HCT116 (cell line): ENCODE measurements at regions not wholly inside any gene's neighbourhood (a gene's known extent, or its start where the extent isn't known, plus 50 kb on each side); places are given as distances from the start of the nearest gene placed in this dataset.

Source experiments
- ATAC-seq: fragments of 200-7000 bp; cut with Tn5 transposase; 2 replicates; pipeline ENCODE4 v1.9.1; 2020; ENCODE audit warnings: mild to moderate bottlenecking, moderate library complexity
- BruUV-seq: library from RNA; stranded (reverse); fragments of 400-500 nt; replicated peaks from 2 replicates; lab custom pipeline; 2021; lab: Mats Ljungman, UMichigan
- CTCF ChIA-PET: fragments of 300-600 bp; sonication (Branson Sonifier 250); formaldehyde crosslinking; loops from one replicate; lab custom pipeline; 2021; ENCODE audit warnings: antibody characterized with exemption; lab: Charles Lee
- POLR2A ChIA-PET: fragments of 300-600, 350-600 bp; sonication (Branson Sonifier 250); formaldehyde crosslinking; loops from one replicate; lab custom pipeline; 2021; ENCODE audit warnings: antibody characterized with exemption; lab: Charles Lee
- RAD21 ChIA-PET, 2 experiments: fragments of 300-600 bp; sonication (Branson Sonifier 250); formaldehyde crosslinking; loops; one replicate each; lab custom pipeline; 2023; ENCODE audit warnings: low total read pairs in 2 of 2; ENCODE audit not compliant: uncharacterized antibody in 2 of 2, unreplicated experiment in 2 of 2, low non-redundant PET in 1 of 2; lab: Charles Lee
- DNase-seq: peaks from one replicate; pipeline ENCODE4 v3.0.0-alpha.2; 2010; ENCODE audit warnings: low read depth, low spot score
- H2AFZ ChIP-seq: fragments of 200-600 bp; shearing (Covaris generic), sonication (generic); 2 replicates; pipeline ENCODE4 v1.6.1; 2017; ENCODE audit warnings: low read depth, mixed run types, mixed read lengths, antibody characterized with exemption, low read length; ENCODE audit not compliant: poor library complexity, severe bottlenecking
- H3K27ac ChIP-seq: 2 replicates; pipeline ENCODE4 v1.5.1; 2012; ENCODE audit warnings: low read depth, low read length
- H3K27me3 ChIP-seq: fragments of 200-600 bp; sonication (generic); 2 replicates; pipeline ENCODE4 v1.6.1; 2016; ENCODE audit warnings: mixed run types, low read length, mixed read lengths; ENCODE audit not compliant: insufficient read depth
- H3K36me3 ChIP-seq, 2 experiments: fragments of 200-500 bp in 1 of 2; fragments of 200-600 bp in 1 of 2; sonication (Bioruptor generic) in 1 of 2; sonication (generic) in 1 of 2; 2 replicates each; pipeline versions ENCODE4 v1.5.1 to v1.6.1; 2014 to 2016; ENCODE audit warnings: low read length in 2 of 2, inconsistent platforms in 1 of 2, mixed read lengths in 1 of 2, mixed run types in 1 of 2; ENCODE audit not compliant: insufficient read depth in 2 of 2, control insufficient read depth in 1 of 2
- H3K4me1 ChIP-seq, 2 experiments: fragments of 200-600 bp in 1 of 2; sonication (generic) in 1 of 2; 2 replicates each; pipeline versions ENCODE4 v1.5.1 to v1.6.1; 2012 to 2017; ENCODE audit warnings: low read length in 2 of 2, inconsistent platforms in 1 of 2, mild to moderate bottlenecking in 1 of 2, mixed read lengths in 1 of 2, mixed run types in 1 of 2, moderate library complexity in 1 of 2; ENCODE audit not compliant: insufficient read depth in 2 of 2, control insufficient read depth in 1 of 2
- H3K4me2 ChIP-seq: fragments of 200-600 bp; sonication (generic); 2 replicates; pipeline ENCODE4 v1.6.1; 2017; ENCODE audit warnings: mixed run types, low read length, mixed read lengths
- H3K4me3 ChIP-seq, 2 experiments: fragments of 200-600 bp in 1 of 2; sonication (generic) in 1 of 2; replicated peaks in 1 of 2; 2 replicates each; pipeline ENCODE4 v1.5.1; 2011 to 2016; ENCODE audit warnings: low read length in 2 of 2, control low read depth in 1 of 2, low read depth in 1 of 2, mild to moderate bottlenecking in 1 of 2, mixed read lengths in 1 of 2, mixed run types in 1 of 2
- H3K79me2 ChIP-seq: fragments of 200-600 bp; sonication (generic); 2 replicates; pipeline ENCODE4 v1.6.1; 2017; ENCODE audit warnings: mild to moderate bottlenecking, mixed run types, low read length, moderate library complexity, mixed read lengths; ENCODE audit not compliant: insufficient read depth
- H3K9ac ChIP-seq: fragments of 200-600 bp; sonication (generic); 2 replicates; pipeline ENCODE4 v1.6.1; 2016; ENCODE audit warnings: low read length, mixed read lengths
- H3K9me2 ChIP-seq: fragments of 200-600 bp; sonication (generic), shearing (Covaris generic); 2 replicates; pipeline ENCODE4 v1.6.1; 2017; ENCODE audit warnings: mixed run types, mild to moderate bottlenecking, moderate library complexity; ENCODE audit not compliant: insufficient read depth
- H3K9me3 ChIP-seq, 2 experiments: fragments of 200-500 bp in 1 of 2; fragments of 200-600 bp in 1 of 2; sonication (Bioruptor generic) in 1 of 2; sonication (generic) in 1 of 2; 2 replicates each; pipeline ENCODE4 v1.6.1; 2014 to 2017; ENCODE audit warnings: low read length in 2 of 2, mixed read lengths in 2 of 2, inconsistent platforms in 1 of 2, low read depth in 1 of 2, mild to moderate bottlenecking in 1 of 2, mixed run types in 1 of 2, moderate library complexity in 1 of 2; ENCODE audit not compliant: control insufficient read depth in 1 of 2, insufficient read depth in 1 of 2
- H4K20me1 ChIP-seq: fragments of 200-600 bp; sonication (generic), shearing (Covaris generic); 2 replicates; pipeline ENCODE4 v1.6.1; 2017; ENCODE audit warnings: mixed run types, mild to moderate bottlenecking, moderate library complexity; ENCODE audit not compliant: insufficient read depth
- ATF3 ChIP-seq: IDR thresholded peaks from 2 replicates; pipeline ENCODE4 v1.6.1; 2012
- ELF1 ChIP-seq: IDR thresholded peaks from 2 replicates; pipeline ENCODE4 v1.6.1; 2012; ENCODE audit warnings: low read depth, borderline replicate concordance
- EZH2 ChIP-seq: fragments of 200-600 bp; sonication (generic); IDR thresholded peaks from 2 replicates; pipeline ENCODE4 v1.6.1; 2017; ENCODE audit warnings: antibody characterized with exemption, mixed run types
- JUND ChIP-seq: IDR thresholded peaks from 2 replicates; pipeline ENCODE4 v1.6.1; 2012
- MAX ChIP-seq: IDR thresholded peaks from 2 replicates; pipeline ENCODE4 v1.6.1; 2012
- POLR2A ChIP-seq: IDR thresholded peaks from 2 replicates; pipeline ENCODE4 v1.7.0; 2011; ENCODE audit warnings: borderline replicate concordance; ENCODE audit not compliant: insufficient read depth, insufficient read length; ENCODE audit errors: extremely low read depth
- POLR2AphosphoS5 ChIP-seq: IDR thresholded peaks from 2 replicates; pipeline ENCODE4 v1.6.1; 2011; ENCODE audit warnings: mild to moderate bottlenecking, low read depth, low read length, moderate library complexity
- RAD21 ChIP-seq: IDR thresholded peaks from 2 replicates; pipeline ENCODE4 v1.6.1; 2012; ENCODE audit warnings: low read depth, mild to moderate bottlenecking
- REST ChIP-seq: IDR thresholded peaks from 2 replicates; pipeline ENCODE4 v1.6.1; 2012; ENCODE audit warnings: low read depth
- SP1 ChIP-seq: IDR thresholded peaks from 2 replicates; pipeline ENCODE4 v1.6.1; 2012; ENCODE audit warnings: low read depth
- YY1 ChIP-seq: IDR thresholded peaks from 2 replicates; pipeline ENCODE4 v1.6.1; 2011; ENCODE audit warnings: low read length, low read depth, moderate library complexity, mild to moderate bottlenecking; ENCODE audit not compliant: insufficient replicate concordance; ENCODE audit errors: extremely low read depth
- ZFX ChIP-seq: fragments of 450-650 bp; IDR thresholded peaks from 2 replicates; pipeline ENCODE4 v1.6.1; 2017
- intact Hi-C: fragments of 100-400 bp; cut with micrococcal nuclease; formaldehyde crosslinking; loops from 2 replicates; pipeline ENCODE4 v1.10.0; 2022

- TF ChIP-seq ZFX (no peak), REST (no peak), POLR2AphosphoS5 (no peak)
- TF ChIP-seq, all 23 proteins: peak for 0
Observed at GRCh38 chr5:60503771-60504170, 196.2 kb downstream of the DEPDC1B start (continued).

GRCh38 chr5:60497706-60498500, 202.1 kb downstream of the DEPDC1B start:
- H3K9me2 ChIP-seq, result no peaks in the 10 kb centered on the region
- H2AFZ ChIP-seq, result no peak overlapping the region
- peaks cover 26% of the 10 kb centered on the region for H3K27me3 ChIP-seq
- DNase-seq, result no peak
- no peak for TF ChIP-seq POLR2A
- no peak for TF ChIP-seq ATF3
- TF ChIP-seq MAX, result no peak
- TF ChIP-seq JUND, result no peak
- no peak for TF ChIP-seq EZH2
- TF ChIP-seq ELF1, result no peak
- no peak for TF ChIP-seq POLR2AphosphoS5
- TF ChIP-seq RAD21, result no peak
- no peak for TF ChIP-seq SP1
- no peak for TF ChIP-seq YY1
- TF ChIP-seq, all 23 proteins: peak for 0
- Histone ChIP-seq H3K4me3 (no peak overlapping the region), H3K9ac (no peak overlapping the region), H3K36me3 (no peaks in the 10 kb centered on the region), H3K27ac (no peak overlapping the region), H4K20me1 (no peaks in the 10 kb centered on the region), H3K79me2 (no peaks in the 10 kb centered on the region), H3K4me1 (no peaks in the 10 kb centered on the region), H3K9me3 (no peaks in the 10 kb centered on the region), H3K4me2 (no peak overlapping the region)
- POLR2A ChIA-PET, result no interaction called here
- RAD21 ChIA-PET, result no interaction called here
- CTCF ChIA-PET, result no interaction called here
- ATAC-seq, result no peak
- intact Hi-C loops, result no loop called here
- BruUV-seq, result no TSS peak
